ENCODE measurements at regions not wholly inside any gene's neighbourhood (a gene's known extent, or its start where the extent isn't known, plus 50 kb on each side); places are given as distances from the start of the nearest gene placed in this dataset.

- no peak for FAIRE-seq
- no TSS peak for BruUV-seq (replicated peaks)
- CTCF ChIA-PET = interaction anchor here (0.5 kb wide), 1 partner anchor 9 kb away, joined by 3 read pairs; no protein-coding TSS in a partner anchor
Measured at GRCh38 chr9:2320632-2321031, 301.0 kb upstream of the VLDLR start.

More at GRCh38 chr9:2320632-2321031, 301.0 kb upstream of the VLDLR start:
- intact Hi-C loops (cut with micrococcal nuclease) (loop anchor here (5.0 kb wide), 1 partner anchor 407 kb away; no protein-coding TSS in a partner anchor), dilution Hi-C loops (cut with MboI; ENCODE audit: extremely low pct_ligation_motif_present, low sequenced_read_pairs) (no loop called here)
- H3K9me3 ChIP-seq (replicated peaks; ENCODE audit: control insufficient read depth, insufficient read depth, low read length) = no peaks in the 10 kb centered on the region
- POLR2A ChIA-PET = no interaction called here
- no peak for TF ChIP-seq EZH2 (IDR thresholded peaks at IDR 0.05; ENCODE audit: borderline replicate concordance, low read depth, low read length, severe bottlenecking)
- no peak for TF ChIP-seq FOS (IDR thresholded peaks at IDR 0.05; ENCODE audit: borderline replicate concordance, insufficient read depth, low read length)
- no peak for TF ChIP-seq MAX (IDR thresholded peaks at IDR 0.05; ENCODE audit: insufficient read depth, insufficient read length)
- TF ChIP-seq JUN (IDR thresholded peaks at IDR 0.05; ENCODE audit: borderline replicate concordance, insufficient read depth, insufficient read length, low read depth) = no peak
- TF ChIP-seq POLR2AphosphoS5 (IDR thresholded peaks at IDR 0.05; ENCODE audit: insufficient read depth, low read depth, low read length) = no peak
- no peak for TF ChIP-seq MYC (IDR thresholded peaks at IDR 0.05; ENCODE audit: low read depth, low read length)
- TF ChIP-seq GATA2 (IDR thresholded peaks at IDR 0.05; ENCODE audit: insufficient read depth, insufficient read length, low read depth, low read length) = no peak
- no peak for TF ChIP-seq CTCF (IDR thresholded peaks at IDR 0.05; ENCODE audit: extremely low read depth in 1 of 2, insufficient read depth in 1 of 2, low read depth in 1 of 2, low read length in 2 of 2)
- no peak for TF ChIP-seq POLR2A (IDR thresholded peaks at IDR 0.05; ENCODE audit: low read depth, low read length)
- no peak overlapping the region for H3K9ac ChIP-seq (replicated peaks; ENCODE audit: extremely low read depth, insufficient read depth, low read length)
- no peaks in the 10 kb centered on the region for H3K27me3 ChIP-seq (ENCODE audit: control insufficient read depth in 2 of 2, insufficient read depth in 2 of 2, low read length in 2 of 2)
- no peaks in the 10 kb centered on the region for H4K20me1 ChIP-seq (replicated peaks; ENCODE audit: control insufficient read depth, extremely low read depth, insufficient read depth, low read length)
- no peak overlapping the region for H2AFZ ChIP-seq (ENCODE audit: low read depth, low read length)
- H3K36me3 ChIP-seq (ENCODE audit: control insufficient read depth in 2 of 2, extremely low read depth in 1 of 2, insufficient read depth in 2 of 2, low read length in 2 of 2) = no peaks in the 10 kb centered on the region
- no peaks in the 10 kb centered on the region for H3K79me2 ChIP-seq (ENCODE audit: control insufficient read depth, insufficient read depth, low read length)
- H3K9me1 ChIP-seq (replicated peaks; ENCODE audit: control insufficient read depth, extremely low read depth, insufficient read depth, low read length) = no peaks in the 10 kb centered on the region
- no peaks in the 10 kb centered on the region for H3K4me1 ChIP-seq (ENCODE audit: control insufficient read depth, extremely low read depth, insufficient read depth, low read length)
- no peak for DNase-seq (ENCODE audit: low read depth, low spot score)
- H3K4me3 ChIP-seq (replicated peaks in 1 of 3; ENCODE audit: insufficient read depth in 1 of 3, low read depth in 1 of 3, low read length in 3 of 3) = no peak overlapping the region
- no peak overlapping the region for H3K4me2 ChIP-seq (ENCODE audit: insufficient read depth, low read length)
- H3K27ac ChIP-seq (ENCODE audit: insufficient read depth, low read depth, low read length) = no peak overlapping the region
